ENCODE measurements at regions not wholly inside any gene's neighbourhood (a gene's known extent, or its start where the extent isn't known, plus 50 kb on each side); places are given as distances from the start of the nearest gene placed in this dataset.
A peak's percentile ranks its signal among the peaks of the same experiment; 100 is the strongest.

- H3K9me3 Mint-ChIP-seq: peaks cover 5% of the 10 kb centered on the region
- DNase-seq (ENCODE audit: extremely low spot score, unreplicated experiment): no peak
- TF ChIP-seq, protein P1, sequence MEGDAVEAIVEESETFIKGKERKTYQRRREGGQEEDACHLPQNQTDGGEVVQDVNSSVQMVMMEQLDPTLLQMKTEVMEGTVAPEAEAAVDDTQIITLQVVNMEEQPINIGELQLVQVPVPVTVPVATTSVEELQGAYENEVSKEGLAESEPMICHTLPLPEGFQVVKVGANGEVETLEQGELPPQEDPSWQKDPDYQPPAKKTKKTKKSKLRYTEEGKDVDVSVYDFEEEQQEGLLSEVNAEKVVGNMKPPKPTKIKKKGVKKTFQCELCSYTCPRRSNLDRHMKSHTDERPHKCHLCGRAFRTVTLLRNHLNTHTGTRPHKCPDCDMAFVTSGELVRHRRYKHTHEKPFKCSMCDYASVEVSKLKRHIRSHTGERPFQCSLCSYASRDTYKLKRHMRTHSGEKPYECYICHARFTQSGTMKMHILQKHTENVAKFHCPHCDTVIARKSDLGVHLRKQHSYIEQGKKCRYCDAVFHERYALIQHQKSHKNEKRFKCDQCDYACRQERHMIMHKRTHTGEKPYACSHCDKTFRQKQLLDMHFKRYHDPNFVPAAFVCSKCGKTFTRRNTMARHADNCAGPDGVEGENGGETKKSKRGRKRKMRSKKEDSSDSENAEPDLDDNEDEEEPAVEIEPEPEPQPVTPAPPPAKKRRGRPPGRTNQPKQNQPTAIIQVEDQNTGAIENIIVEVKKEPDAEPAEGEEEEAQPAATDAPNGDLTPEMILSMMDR (conservative IDR thresholded peaks at IDR 0.05): no peak
- no peaks in the 10 kb centered on the region for H3K36me3 Mint-ChIP-seq
- H3K27me3 Mint-ChIP-seq: no peaks in the 10 kb centered on the region
- H3K27ac Mint-ChIP-seq: no peak overlapping the region
- no peak overlapping the region for H3K4me3 Mint-ChIP-seq
- peaks cover 10% of the 10 kb centered on the region for H3K4me1 Mint-ChIP-seq (ENCODE audit: unreplicated experiment)
Observed at GRCh38 chr2:219989744-219990143, 362.3 kb downstream of the SLC4A3 start.

DNA sequence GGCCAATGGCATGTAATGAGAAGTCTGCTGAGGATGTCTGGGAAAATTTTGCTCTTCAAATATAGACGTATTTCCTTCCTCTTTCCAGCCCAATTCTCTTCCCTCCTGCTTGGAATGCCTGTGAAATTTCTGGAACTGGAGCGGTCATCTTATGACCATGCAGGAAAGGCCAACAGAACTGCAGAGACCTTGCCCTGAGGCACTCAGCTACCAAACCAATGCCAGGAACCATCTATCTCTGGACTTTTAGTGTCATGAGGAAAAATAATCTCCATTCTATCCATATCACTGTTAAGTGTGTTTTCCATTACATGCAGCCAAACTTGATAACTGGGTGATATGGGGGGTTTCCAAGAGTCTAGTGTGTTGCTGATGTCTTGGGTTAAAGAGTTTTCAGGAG, 363.7 kb downstream of the SLC4A3 start:
- Mint-ChIP-seq H3K27ac (no peak overlapping the region), H3K36me3 (no peaks in the 10 kb centered on the region), H3K9me3 (peaks cover 4% of the 10 kb centered on the region), H3K27me3 (no peaks in the 10 kb centered on the region), H3K4me1 (ENCODE audit: unreplicated experiment) (peaks cover 16% of the 10 kb centered on the region), H3K4me3 (no peak overlapping the region)
- no peak for DNase-seq (ENCODE audit: extremely low spot score, unreplicated experiment)
- TF ChIP-seq, protein P1 (conservative IDR thresholded peaks at IDR 0.05): no peak

GRCh38 chr2:219995399-219995798, 368.0 kb downstream of the SLC4A3 start:
- Mint-ChIP-seq H3K4me1 (ENCODE audit: unreplicated experiment) (peaks cover 11% of the 10 kb centered on the region), H3K27me3 (no peaks in the 10 kb centered on the region), H3K9me3 (no peaks in the 10 kb centered on the region), H3K36me3 (no peaks in the 10 kb centered on the region), H3K4me3 (no peak overlapping the region), H3K27ac (no peak overlapping the region)
- DNase-seq (ENCODE audit: extremely low spot score, unreplicated experiment): no peak
- TF ChIP-seq, protein P1 (conservative IDR thresholded peaks at IDR 0.05): no peak

- Mint-ChIP-seq H3K27me3 (no peaks in the 10 kb centered on the region), H3K27ac (no peak overlapping the region), H3K36me3 (no peaks in the 10 kb centered on the region), H3K9me3 (no peaks in the 10 kb centered on the region), H3K4me1 (ENCODE audit: unreplicated experiment) (peaks cover 11% of the 10 kb centered on the region), H3K4me3 (no peak overlapping the region)
- DNase-seq (ENCODE audit: extremely low spot score, unreplicated experiment): no peak
- TF ChIP-seq, protein P1 (conservative IDR thresholded peaks at IDR 0.05): no peak
Observed at GRCh38 chr2:219995991-219996765, 368.7 kb downstream of the SLC4A3 start.

GRCh38 chr2:219997341-219997851, 370.0 kb downstream of the SLC4A3 start:
- H3K4me3 Mint-ChIP-seq: peak overlapping the region; percentile 5
- no peaks in the 10 kb centered on the region for H3K36me3 Mint-ChIP-seq
- no peak overlapping the region for H3K27ac Mint-ChIP-seq
- TF ChIP-seq, protein P1 (conservative IDR thresholded peaks at IDR 0.05): peak; percentile 66
- no peaks in the 10 kb centered on the region for H3K27me3 Mint-ChIP-seq
- no peaks in the 10 kb centered on the region for H3K9me3 Mint-ChIP-seq
- DNase-seq (ENCODE audit: extremely low spot score, unreplicated experiment): no peak
- H3K4me1 Mint-ChIP-seq (ENCODE audit: unreplicated experiment): peaks cover 15% of the 10 kb centered on the region
